ENCODE measurements at regions not wholly inside any gene's neighbourhood (a gene's known extent, or its start where the extent isn't known, plus 50 kb on each side); places are given as distances from the start of the nearest gene placed in this dataset.
"Not testable (repeated sequence)": the region's sequence is repeated elsewhere in the genome, so short reads cannot be mapped to it uniquely, and the experiment has no call there.

GRCh38 chrX:2561456-2561855 is 60.7 kb upstream of the DHRSX start:
- DNase-seq = no peak

- no peak for DNase-seq
Observed at GRCh38 chrX:2559124-2559523, 58.3 kb upstream of the DHRSX start.

GRCh38 chrX:2554891-2555290 is 54.1 kb upstream of the DHRSX start:
- DNase-seq = no peak

- not testable (repeated sequence) for DNase-seq
Observed at GRCh38 chrX:2554066-2554465, 53.3 kb upstream of the DHRSX start.

GRCh38 chrX:2552621-2553201 is 51.9 kb upstream of the DHRSX start:
- DNase-seq = no peak

- no peak for DNase-seq
Observed at GRCh38 chrX:2550328-2551020, 49.7 kb upstream of the DHRSX start.
